GM13976 (cell line): ENCODE measurements at regions not wholly inside any gene's neighbourhood (a gene's known extent, or its start where the extent isn't known, plus 50 kb on each side); places are given as distances from the start of the nearest gene placed in this dataset.

Experiments used
- DNase-seq: peaks from one replicate; pipeline ENCODE4 v3.0.0; 2012; ENCODE audit warnings: low spot score
- in situ Hi-C: fragments of 300-500 bp; cut with MboI; formaldehyde crosslinking; loops from one replicate; pipeline ENCODE4 v1.12.0; 2022; ENCODE audit warnings: low sequenced_read_pairs, mixed read lengths, inconsistent platforms; ENCODE audit not compliant: unreplicated experiment
- TF ChIP-seq, protein P1 (sequence below): IDR thresholded peaks from 2 replicates; pipeline ENCODE4 v1.5.1; 2012; ENCODE audit warnings: borderline replicate concordance, mild to moderate bottlenecking; ENCODE audit not compliant: insufficient read depth; ENCODE audit errors: extremely low read depth, missing control alignments, control extremely low read depth

DNA sequence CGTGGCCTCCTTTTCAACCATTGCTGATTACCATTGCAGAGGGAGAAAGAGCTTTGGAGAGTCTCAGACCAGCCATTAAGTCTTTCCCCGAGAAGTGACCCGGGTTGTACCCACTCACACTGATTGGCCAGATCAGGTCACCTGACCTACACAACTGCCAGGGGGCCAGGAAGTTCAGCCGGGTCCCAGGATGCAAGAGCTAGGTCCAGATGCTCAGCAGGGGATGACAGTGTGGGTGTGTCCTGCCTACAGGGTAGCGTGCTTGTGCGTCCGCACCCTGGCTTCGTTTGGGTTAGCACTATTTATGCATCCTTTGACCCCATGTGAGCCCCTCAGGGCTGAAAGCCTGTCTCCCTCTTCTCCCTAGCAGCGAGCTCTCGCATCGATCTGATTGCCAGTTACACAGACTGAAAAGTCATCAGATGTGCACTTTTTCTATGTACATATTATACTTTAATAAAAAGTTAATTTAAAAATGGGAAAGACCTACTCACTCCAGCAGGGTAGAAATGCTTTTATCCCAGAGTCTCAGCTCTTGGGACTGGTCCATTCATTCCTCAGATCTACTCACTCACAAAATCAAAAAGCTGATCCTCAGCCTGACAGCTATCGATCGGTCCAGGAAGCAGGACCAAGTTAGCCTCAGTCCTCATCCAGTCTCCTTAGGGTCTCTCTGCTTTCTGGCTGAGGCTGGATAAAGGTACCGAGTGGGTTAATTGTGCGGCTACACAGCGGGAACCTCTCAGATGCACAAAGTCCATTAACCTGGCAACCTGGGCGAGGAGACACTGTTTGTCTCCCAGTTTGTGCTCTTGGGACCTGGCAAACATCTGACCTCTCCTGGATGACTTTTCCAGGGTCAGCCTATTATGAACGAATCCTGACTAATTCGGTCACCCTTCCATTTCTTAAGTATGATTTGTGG, 68.0 kb downstream of the SERPINA3 start:
- TF ChIP-seq, protein P1, sequence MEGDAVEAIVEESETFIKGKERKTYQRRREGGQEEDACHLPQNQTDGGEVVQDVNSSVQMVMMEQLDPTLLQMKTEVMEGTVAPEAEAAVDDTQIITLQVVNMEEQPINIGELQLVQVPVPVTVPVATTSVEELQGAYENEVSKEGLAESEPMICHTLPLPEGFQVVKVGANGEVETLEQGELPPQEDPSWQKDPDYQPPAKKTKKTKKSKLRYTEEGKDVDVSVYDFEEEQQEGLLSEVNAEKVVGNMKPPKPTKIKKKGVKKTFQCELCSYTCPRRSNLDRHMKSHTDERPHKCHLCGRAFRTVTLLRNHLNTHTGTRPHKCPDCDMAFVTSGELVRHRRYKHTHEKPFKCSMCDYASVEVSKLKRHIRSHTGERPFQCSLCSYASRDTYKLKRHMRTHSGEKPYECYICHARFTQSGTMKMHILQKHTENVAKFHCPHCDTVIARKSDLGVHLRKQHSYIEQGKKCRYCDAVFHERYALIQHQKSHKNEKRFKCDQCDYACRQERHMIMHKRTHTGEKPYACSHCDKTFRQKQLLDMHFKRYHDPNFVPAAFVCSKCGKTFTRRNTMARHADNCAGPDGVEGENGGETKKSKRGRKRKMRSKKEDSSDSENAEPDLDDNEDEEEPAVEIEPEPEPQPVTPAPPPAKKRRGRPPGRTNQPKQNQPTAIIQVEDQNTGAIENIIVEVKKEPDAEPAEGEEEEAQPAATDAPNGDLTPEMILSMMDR = no peak
- in situ Hi-C loops = loop anchor here (25.0 kb wide), 2 partner anchors 507 to 707 kb away; no protein-coding TSS in a partner anchor
- DNase-seq = no peak

- DNase-seq = no peak
- in situ Hi-C loops = loop anchor here (25.0 kb wide), 2 partner anchors 508 to 708 kb away; no protein-coding TSS in a partner anchor
Observed at GRCh38 chr14:94679106-94679810, 67.1 kb downstream of the SERPINA3 start.

GRCh38 chr14:94677747-94678146, 65.6 kb downstream of the SERPINA3 start:
- TF ChIP-seq, protein P1 = no peak
- in situ Hi-C loops = loop anchor here (25.0 kb wide), 2 partner anchors 510 to 710 kb away; no protein-coding TSS in a partner anchor
- DNase-seq = no peak

More at GRCh38 chr14:94679106-94679810, 67.1 kb downstream of the SERPINA3 start:
- TF ChIP-seq, protein P1 = no peak

DNA sequence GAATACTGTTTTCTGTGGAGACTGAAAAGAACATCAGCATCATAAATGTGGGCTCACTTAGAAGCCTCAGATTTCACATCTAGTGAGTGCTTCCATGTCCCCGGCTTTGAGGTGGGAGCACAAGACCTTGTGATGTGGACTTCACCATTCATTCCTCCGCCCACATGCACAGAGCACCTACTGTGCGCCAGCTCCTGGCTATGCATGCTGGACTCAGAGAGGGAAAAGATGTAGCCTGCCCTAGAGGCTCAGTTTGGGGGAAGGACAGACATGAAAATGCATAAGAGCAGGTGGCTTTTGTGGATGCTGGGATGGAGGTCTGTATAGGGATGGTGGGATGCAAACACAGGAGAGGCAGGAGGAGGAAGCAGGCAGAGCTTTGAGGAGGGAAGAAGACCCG, 65.0 kb downstream of the SERPINA3 start:
- DNase-seq = no peak
- TF ChIP-seq, protein P1 = no peak
- in situ Hi-C loops = loop anchor here (25.0 kb wide), 2 partner anchors 510 to 710 kb away; no protein-coding TSS in a partner anchor

- no peak for DNase-seq
- in situ Hi-C loops = loop anchor here (25.0 kb wide), 2 partner anchors 511 to 711 kb away; no protein-coding TSS in a partner anchor
- TF ChIP-seq, protein P1 = no peak
Observed at GRCh38 chr14:94676495-94677185, 64.4 kb downstream of the SERPINA3 start.

- TF ChIP-seq, protein P1 = no peak
- DNase-seq = no peak
- in situ Hi-C loops = loop anchor here (25.0 kb wide), 2 partner anchors 512 to 712 kb away; no protein-coding TSS in a partner anchor
Observed at GRCh38 chr14:94675036-94675435, 62.8 kb downstream of the SERPINA3 start.
